OCI-LY1 (cell line): ENCODE measurements at regions not wholly inside any gene's neighbourhood (a gene's known extent, or its start where the extent isn't known, plus 50 kb on each side); places are given as distances from the start of the nearest gene placed in this dataset.

Experiments used
- H2AFZ ChIP-seq: fragments of 200-600 bp; sonication (generic), shearing (Covaris generic); 2 replicates; pipeline ENCODE4 v1.6.0; 2014; ENCODE audit warnings: antibody characterized with exemption, mild to moderate bottlenecking, low read length
- H3F3A ChIP-seq: fragments of 200-600 bp; sonication (generic), shearing (Covaris generic); 2 replicates; pipeline ENCODE4 v1.6.0; 2014; ENCODE audit warnings: mild to moderate bottlenecking, antibody characterized with exemption, low read length, moderate library complexity; ENCODE audit not compliant: insufficient read depth
- H3K27ac ChIP-seq: fragments of 200-600 bp; sonication (generic); 2 replicates; pipeline ENCODE4 v1.5.1; 2014; ENCODE audit warnings: low read length, mixed run types, mild to moderate bottlenecking, low read depth; ENCODE audit not compliant: poor library complexity, severe bottlenecking
- H3K27me3 ChIP-seq: fragments of 200-600 bp; sonication (generic); 2 replicates; pipeline ENCODE4 v1.6.0; 2014; ENCODE audit warnings: antibody characterized with exemption, mild to moderate bottlenecking, low read length, moderate library complexity; ENCODE audit not compliant: insufficient read depth
- H3K36me3 ChIP-seq: fragments of 200-600 bp; sonication (generic); 2 replicates; pipeline ENCODE4 v1.6.1; 2014; ENCODE audit warnings: mild to moderate bottlenecking, antibody characterized with exemption, low read length, moderate library complexity, mixed read lengths; ENCODE audit not compliant: insufficient read depth
- H3K4me1 ChIP-seq: fragments of 200-600 bp; sonication (generic); 2 replicates; pipeline ENCODE4 v1.5.1; 2014; ENCODE audit warnings: mild to moderate bottlenecking, low read length, moderate library complexity; ENCODE audit not compliant: insufficient read depth, severe bottlenecking
- H3K4me2 ChIP-seq: fragments of 200-600 bp; sonication (generic), shearing (Covaris generic); 2 replicates; pipeline ENCODE4 v1.6.1; 2014; ENCODE audit warnings: low read length
- H3K4me3 ChIP-seq: fragments of 200-600 bp; sonication (generic); 2 replicates; pipeline ENCODE4 v1.5.1; 2014; ENCODE audit warnings: low read length, low read depth, mild to moderate bottlenecking, mixed read lengths; ENCODE audit not compliant: poor library complexity, severe bottlenecking
- H3K79me2 ChIP-seq: fragments of 200-600 bp; shearing (Covaris generic); 2 replicates; pipeline ENCODE4 v1.6.1; 2016; ENCODE audit warnings: mixed run types, low read length, mixed read lengths; ENCODE audit not compliant: insufficient read depth
- H3K9ac ChIP-seq: fragments of 200-600 bp; sonication (generic), shearing (Covaris generic); 2 replicates; pipeline ENCODE4 v1.6.1; 2014; ENCODE audit warnings: mild to moderate bottlenecking, low read length, mixed read lengths
- H3K9me2 ChIP-seq: fragments of 200-600 bp; sonication (generic), shearing (Covaris generic); 2 replicates; pipeline ENCODE4 v1.6.1; 2014; ENCODE audit warnings: low read depth, mild to moderate bottlenecking, low read length, mixed read lengths
- H3K9me3 ChIP-seq: fragments of 200-600 bp; shearing (Covaris generic); 2 replicates; pipeline ENCODE4 v1.6.1; 2014; ENCODE audit warnings: low read length, mixed read lengths
- H4K20me1 ChIP-seq: fragments of 200-600 bp; sonication (generic), shearing (Covaris generic); 2 replicates; pipeline ENCODE4 v1.6.0; 2016; ENCODE audit warnings: mild to moderate bottlenecking, low read length; ENCODE audit not compliant: insufficient read depth
- EZH2 ChIP-seq: fragments of 200-600 bp; sonication (generic), shearing (Covaris generic); IDR thresholded peaks from 2 replicates; pipeline ENCODE4 v1.8.0; 2017; ENCODE audit warnings: borderline replicate concordance, mixed run types, mild to moderate bottlenecking, antibody characterized with exemption, low read length, moderate library complexity, mixed read lengths
- TF ChIP-seq, protein P1 (sequence below): fragments of 200-600 bp; sonication (generic), shearing (Covaris generic); IDR thresholded peaks from 2 replicates; pipeline ENCODE4 v1.5.1; 2017; ENCODE audit warnings: mild to moderate bottlenecking, antibody characterized with exemption, low read length, moderate library complexity, mixed read lengths

DNA sequence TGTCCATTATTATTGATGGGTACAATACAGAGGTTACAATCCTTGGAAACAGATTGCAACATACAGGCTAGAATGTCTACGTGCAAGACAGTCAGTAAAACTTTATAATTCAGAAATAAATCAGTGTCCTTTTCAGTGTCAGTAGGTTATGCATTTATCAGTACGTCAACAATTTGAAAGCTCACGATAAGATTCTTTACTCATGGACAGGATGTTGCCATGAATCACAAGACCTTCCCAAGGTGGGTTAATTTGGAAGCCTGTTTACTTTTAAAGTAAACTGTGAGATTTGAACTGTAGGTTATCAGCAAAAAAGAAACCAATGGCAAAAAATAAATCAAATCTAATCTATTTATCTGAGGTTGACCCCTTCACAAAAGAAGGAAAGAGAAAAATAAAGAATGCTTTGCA is 243.9 kb upstream of the AGTR1 start:
- Histone ChIP-seq H3K4me3 (no peak overlapping the region), H3K79me2 (no peaks in the 10 kb centered on the region), H3F3A (no peaks in the 10 kb centered on the region), H4K20me1 (peaks cover 2% of the 10 kb centered on the region; the same call in 1 of the 2 replicates), H3K36me3 (no peaks in the 10 kb centered on the region), H3K4me1 (no peaks in the 10 kb centered on the region), H3K9me3 (no peaks in the 10 kb centered on the region), H2AFZ (no peak overlapping the region), H3K27me3 (no peaks in the 10 kb centered on the region), H3K27ac (no peak overlapping the region), H3K4me2 (no peak overlapping the region), H3K9me2 (no peaks in the 10 kb centered on the region), H3K9ac (no peak overlapping the region)
- TF ChIP-seq EZH2, result no peak
- TF ChIP-seq, protein P1, sequence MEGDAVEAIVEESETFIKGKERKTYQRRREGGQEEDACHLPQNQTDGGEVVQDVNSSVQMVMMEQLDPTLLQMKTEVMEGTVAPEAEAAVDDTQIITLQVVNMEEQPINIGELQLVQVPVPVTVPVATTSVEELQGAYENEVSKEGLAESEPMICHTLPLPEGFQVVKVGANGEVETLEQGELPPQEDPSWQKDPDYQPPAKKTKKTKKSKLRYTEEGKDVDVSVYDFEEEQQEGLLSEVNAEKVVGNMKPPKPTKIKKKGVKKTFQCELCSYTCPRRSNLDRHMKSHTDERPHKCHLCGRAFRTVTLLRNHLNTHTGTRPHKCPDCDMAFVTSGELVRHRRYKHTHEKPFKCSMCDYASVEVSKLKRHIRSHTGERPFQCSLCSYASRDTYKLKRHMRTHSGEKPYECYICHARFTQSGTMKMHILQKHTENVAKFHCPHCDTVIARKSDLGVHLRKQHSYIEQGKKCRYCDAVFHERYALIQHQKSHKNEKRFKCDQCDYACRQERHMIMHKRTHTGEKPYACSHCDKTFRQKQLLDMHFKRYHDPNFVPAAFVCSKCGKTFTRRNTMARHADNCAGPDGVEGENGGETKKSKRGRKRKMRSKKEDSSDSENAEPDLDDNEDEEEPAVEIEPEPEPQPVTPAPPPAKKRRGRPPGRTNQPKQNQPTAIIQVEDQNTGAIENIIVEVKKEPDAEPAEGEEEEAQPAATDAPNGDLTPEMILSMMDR, result no peak

- no peaks in the 10 kb centered on the region for H3K9me2 ChIP-seq
- no peaks in the 10 kb centered on the region for H3K4me1 ChIP-seq
- H3K79me2 ChIP-seq, result no peaks in the 10 kb centered on the region
- no peak overlapping the region for H3K4me3 ChIP-seq
- H3K4me2 ChIP-seq, result no peak overlapping the region
- H2AFZ ChIP-seq, result no peak overlapping the region
- no peak overlapping the region for H3K27ac ChIP-seq
- H3K9me3 ChIP-seq, result no peaks in the 10 kb centered on the region
- peaks cover 2% of the 10 kb centered on the region; the same call in 1 of the 2 replicates for H4K20me1 ChIP-seq
- no peaks in the 10 kb centered on the region for H3K27me3 ChIP-seq
- no peaks in the 10 kb centered on the region for H3F3A ChIP-seq
- H3K9ac ChIP-seq, result no peak overlapping the region
- H3K36me3 ChIP-seq, result no peaks in the 10 kb centered on the region
- TF ChIP-seq EZH2, result no peak
- TF ChIP-seq, protein P1, result no peak
Observed at GRCh38 chr3:148455098-148455497, 242.6 kb upstream of the AGTR1 start.

- H3K9ac ChIP-seq, result no peak overlapping the region
- no peaks in the 10 kb centered on the region for H3K9me2 ChIP-seq
- no peak overlapping the region for H3K4me2 ChIP-seq
- H4K20me1 ChIP-seq, result no peaks in the 10 kb centered on the region
- H3K36me3 ChIP-seq, result no peaks in the 10 kb centered on the region
- H3K9me3 ChIP-seq, result no peaks in the 10 kb centered on the region
- no peaks in the 10 kb centered on the region for H3K27me3 ChIP-seq
- no peak overlapping the region for H3K4me3 ChIP-seq
- H3F3A ChIP-seq, result no peaks in the 10 kb centered on the region
- no peaks in the 10 kb centered on the region for H3K4me1 ChIP-seq
- no peak overlapping the region for H3K27ac ChIP-seq
- H2AFZ ChIP-seq, result no peak overlapping the region
- no peaks in the 10 kb centered on the region for H3K79me2 ChIP-seq
- TF ChIP-seq, protein P1, result no peak
- TF ChIP-seq EZH2, result no peak
Observed at GRCh38 chr3:148457886-148458285, 239.8 kb upstream of the AGTR1 start.
